DND-41 (cell line): ENCODE measurements at regions not wholly inside any gene's neighbourhood (a gene's known extent, or its start where the extent isn't known, plus 50 kb on each side); places are given as distances from the start of the nearest gene placed in this dataset.

Experiments
- CTCF ChIP-seq: IDR thresholded peaks from 2 replicates; pipeline ENCODE4 v1.5.1; 2012; ENCODE audit warnings: borderline replicate concordance, low read length, moderate library complexity, mild to moderate bottlenecking; ENCODE audit not compliant: poor library complexity, severe bottlenecking; ENCODE audit errors: extremely low read depth
- EZH2 ChIP-seq: IDR thresholded peaks from 3 replicates; pipeline ENCODE4 v1.6.1; 2012; ENCODE audit warnings: borderline replicate concordance, low read depth, mild to moderate bottlenecking, moderate library complexity, low read length, inconsistent platforms; ENCODE audit not compliant: severe bottlenecking

- TF ChIP-seq EZH2, result no peak
- no peak for TF ChIP-seq CTCF
Measured at GRCh38 chr1:234777856-234778220, 167.9 kb upstream of the IRF2BP2 start.
